ENCODE measurements at regions not wholly inside any gene's neighbourhood (a gene's known extent, or its start where the extent isn't known, plus 50 kb on each side); places are given as distances from the start of the nearest gene placed in this dataset.

GRCh38 chr15:67906382-67906781 lies 66.5 kb upstream of the RNU6-1 start:
- Histone ChIP-seq H3K9me3 (ENCODE audit: control insufficient read depth, insufficient read depth, low read length) (peaks cover 8% of the 10 kb centered on the region; the same call in 1 of the 2 replicates), H3K4me1 (ENCODE audit: control insufficient read depth, low read length) (peaks cover 5% of the 10 kb centered on the region), H3K27me3 (ENCODE audit: control insufficient read depth, low read length) (peaks cover 16% of the 10 kb centered on the region), H3K79me2 (ENCODE audit: control insufficient read depth, low read length) (no peaks in the 10 kb centered on the region), H4K20me1 (ENCODE audit: control insufficient read depth, insufficient read depth, low read depth, low read length) (no peaks in the 10 kb centered on the region), H3K4me2 (ENCODE audit: low read length) (no peak overlapping the region), H3K36me3 (ENCODE audit: control insufficient read depth, low read length) (no peaks in the 10 kb centered on the region), H3F3A (ENCODE audit: control insufficient read depth, insufficient read depth) (no peaks in the 10 kb centered on the region), H3K27ac (ENCODE audit: low read depth, low read length) (no peak overlapping the region), H3K4me3 (ENCODE audit: low read length) (no peak overlapping the region), H3K9me2 (replicated peaks; ENCODE audit: control insufficient read depth, low read length) (no peaks in the 10 kb centered on the region)
- TF ChIP-seq CTCF (IDR thresholded peaks at IDR 0.05; ENCODE audit: low read depth, low read length, poor library complexity, severe bottlenecking) = no peak
- TF ChIP-seq EZH2phosphoT487 (IDR thresholded peaks at IDR 0.05; ENCODE audit: borderline replicate concordance, low read length) = no peak

- peaks cover 10% of the 10 kb centered on the region for H3K27me3 ChIP-seq (ENCODE audit: control insufficient read depth, low read length)
- no peaks in the 10 kb centered on the region for H4K20me1 ChIP-seq (ENCODE audit: control insufficient read depth, insufficient read depth, low read depth, low read length)
- no peaks in the 10 kb centered on the region for H3F3A ChIP-seq (ENCODE audit: control insufficient read depth, insufficient read depth)
- peaks cover 5% of the 10 kb centered on the region for H3K4me1 ChIP-seq (ENCODE audit: control insufficient read depth, low read length)
- TF ChIP-seq EZH2phosphoT487 (IDR thresholded peaks at IDR 0.05; ENCODE audit: borderline replicate concordance, low read length) (no peak), CTCF (IDR thresholded peaks at IDR 0.05; ENCODE audit: low read depth, low read length, poor library complexity, severe bottlenecking) (no peak)
- H3K9me3 ChIP-seq (ENCODE audit: control insufficient read depth, insufficient read depth, low read length) = peaks cover 8% of the 10 kb centered on the region; the same call in 1 of the 2 replicates
- no peak overlapping the region for H3K27ac ChIP-seq (ENCODE audit: low read depth, low read length)
- H3K4me2 ChIP-seq (ENCODE audit: low read length) = no peak overlapping the region
- H3K4me3 ChIP-seq (ENCODE audit: low read length) = no peak overlapping the region
- H3K9me2 ChIP-seq (replicated peaks; ENCODE audit: control insufficient read depth, low read length) = no peaks in the 10 kb centered on the region
- no peaks in the 10 kb centered on the region for H3K36me3 ChIP-seq (ENCODE audit: control insufficient read depth, low read length)
- H3K79me2 ChIP-seq (ENCODE audit: control insufficient read depth, low read length) = no peaks in the 10 kb centered on the region
These were observed 67.4 kb upstream of the RNU6-1 start for GRCh38 chr15:67907184-67907723.

GRCh38 chr15:67908756-67909155 lies 68.9 kb upstream of the RNU6-1 start:
- Histone ChIP-seq H3K27ac (ENCODE audit: low read depth, low read length) (no peak overlapping the region), H3K79me2 (ENCODE audit: control insufficient read depth, low read length) (no peaks in the 10 kb centered on the region), H3K4me2 (ENCODE audit: low read length) (no peak overlapping the region), H3F3A (ENCODE audit: control insufficient read depth, insufficient read depth) (no peaks in the 10 kb centered on the region), H3K27me3 (ENCODE audit: control insufficient read depth, low read length) (no peaks in the 10 kb centered on the region), H3K4me3 (ENCODE audit: low read length) (no peak overlapping the region), H3K36me3 (ENCODE audit: control insufficient read depth, low read length) (no peaks in the 10 kb centered on the region), H3K9me2 (replicated peaks; ENCODE audit: control insufficient read depth, low read length) (no peaks in the 10 kb centered on the region), H3K9me3 (ENCODE audit: control insufficient read depth, insufficient read depth, low read length) (peaks cover 8% of the 10 kb centered on the region; the same call in 1 of the 2 replicates), H3K4me1 (ENCODE audit: control insufficient read depth, low read length) (peaks cover 5% of the 10 kb centered on the region), H4K20me1 (ENCODE audit: control insufficient read depth, insufficient read depth, low read depth, low read length) (no peaks in the 10 kb centered on the region)
- no peak for TF ChIP-seq CTCF (IDR thresholded peaks at IDR 0.05; ENCODE audit: low read depth, low read length, poor library complexity, severe bottlenecking)
- no peak for TF ChIP-seq EZH2phosphoT487 (IDR thresholded peaks at IDR 0.05; ENCODE audit: borderline replicate concordance, low read length)
